SK-N-SH treated with all-trans-retinoic acid at 6 μM for 48 hours (cell line): ENCODE measurements at regions not wholly inside any gene's neighbourhood (a gene's known extent, or its start where the extent isn't known, plus 50 kb on each side); places are given as distances from the start of the nearest gene placed in this dataset.
"Not testable (repeated sequence)": the region's sequence is repeated elsewhere in the genome, so short reads cannot be mapped to it uniquely, and the experiment has no call there.

Experiments used
- ATAC-seq: fragments of 200-7000 bp; cut with Tn5 transposase; 3 replicates; pipeline ENCODE4 v1.9.1; 2020; ENCODE audit warnings: mild to moderate bottlenecking, moderate library complexity
- BACH2 ChIP-seq: fragments of 250-450 bp; sonication (Bioruptor Pico); IDR thresholded peaks from 2 replicates; pipeline ENCODE4 v1.9.0; 2021; ENCODE audit warnings: mild to moderate bottlenecking, borderline replicate concordance
- CREB5 ChIP-seq: fragments of 250-450 bp; sonication (Bioruptor Pico); IDR thresholded peaks from 2 replicates; pipeline ENCODE4 v1.5.1; 2020; ENCODE audit warnings: low read depth, mild to moderate bottlenecking, moderate library complexity
- CSDC2 ChIP-seq: fragments of 250-450 bp; sonication (Bioruptor Pico); IDR thresholded peaks from 2 replicates; pipeline ENCODE4 v1.5.0; 2020; ENCODE audit warnings: mild to moderate bottlenecking, moderate library complexity
- ESRRG ChIP-seq: fragments of 250-450 bp; sonication (Bioruptor Pico); IDR thresholded peaks from 2 replicates; pipeline ENCODE4 v1.6.1; 2021; ENCODE audit warnings: mild to moderate bottlenecking
- GLIS3 ChIP-seq: fragments of 250-450 bp; sonication (Bioruptor Pico); IDR thresholded peaks from 2 replicates; pipeline ENCODE4 v1.5.0; 2020; ENCODE audit warnings: mild to moderate bottlenecking, moderate library complexity
- ISL1 ChIP-seq: fragments of 250-450 bp; sonication (Bioruptor Pico); IDR thresholded peaks from 2 replicates; pipeline ENCODE4 v2.1.2; 2022; ENCODE audit warnings: mild to moderate bottlenecking, moderate library complexity
- OSR1 ChIP-seq: fragments of 250-450 bp; sonication (Bioruptor Pico); IDR thresholded peaks from 2 replicates; pipeline ENCODE4 v1.8.0; 2022; ENCODE audit warnings: moderate library complexity, mild to moderate bottlenecking, inconsistent platforms
- PATZ1 ChIP-seq: fragments of 250-450 bp; sonication (Bioruptor Pico); IDR thresholded peaks from 2 replicates; pipeline ENCODE4 v1.8.0; 2020; ENCODE audit warnings: mild to moderate bottlenecking, moderate library complexity, borderline replicate concordance
- POU6F1 ChIP-seq: fragments of 250-450 bp; sonication (Bioruptor Pico); IDR thresholded peaks from 2 replicates; pipeline ENCODE4 v1.8.0; 2021; ENCODE audit warnings: low read depth, mild to moderate bottlenecking, moderate library complexity, borderline replicate concordance
- PPARA ChIP-seq: fragments of 250-450 bp; sonication (Bioruptor Pico); IDR thresholded peaks from 2 replicates; pipeline ENCODE4 v1.5.0; 2020; ENCODE audit warnings: mild to moderate bottlenecking, borderline replicate concordance
- RARB ChIP-seq: fragments of 250-450 bp; sonication (Bioruptor Pico); IDR thresholded peaks from 2 replicates; pipeline ENCODE4 v1.8.0; 2021; ENCODE audit warnings: mild to moderate bottlenecking, moderate library complexity
- SNAI2 ChIP-seq: fragments of 250-450 bp; sonication (Bioruptor Pico); IDR thresholded peaks from 2 replicates; pipeline ENCODE4 v1.5.0; 2020; ENCODE audit warnings: mild to moderate bottlenecking, moderate library complexity
- TCF4 ChIP-seq: fragments of 250-450 bp; sonication (Bioruptor Pico); IDR thresholded peaks from 2 replicates; pipeline ENCODE4 v1.8.0; 2021; ENCODE audit warnings: mild to moderate bottlenecking, moderate library complexity, borderline replicate concordance
- TOX ChIP-seq: fragments of 250-450 bp; sonication (Bioruptor Pico); IDR thresholded peaks from 2 replicates; pipeline ENCODE4 v1.8.0; 2021; ENCODE audit warnings: mild to moderate bottlenecking, moderate library complexity, borderline replicate concordance
- TSHZ2 ChIP-seq: fragments of 250-450 bp; sonication (Bioruptor Pico); IDR thresholded peaks from 2 replicates; pipeline ENCODE4 v1.5.0; 2020; ENCODE audit warnings: mild to moderate bottlenecking, moderate library complexity
- ZC3H10 ChIP-seq: fragments of 250-450 bp; sonication (Bioruptor Pico); IDR thresholded peaks from 2 replicates; pipeline ENCODE4 v1.5.1; 2021; ENCODE audit warnings: mild to moderate bottlenecking, moderate library complexity
- ZFP3 ChIP-seq: fragments of 250-450 bp; sonication (Bioruptor Pico); IDR thresholded peaks from 2 replicates; pipeline ENCODE4 v1.5.0; 2020; ENCODE audit warnings: mild to moderate bottlenecking, moderate library complexity
- ZFP30 ChIP-seq: fragments of 450-650 bp; formaldehyde crosslinking; IDR thresholded peaks from 2 replicates; pipeline ENCODE4 v1.5.0; 2022; ENCODE audit warnings: mild to moderate bottlenecking, moderate library complexity
- ZNF565 ChIP-seq: fragments of 450-650 bp; formaldehyde crosslinking; conservative IDR thresholded peaks from 2 replicates; pipeline ENCODE4 v1.5.0; 2020; ENCODE audit warnings: low read depth, mild to moderate bottlenecking, moderate library complexity
- ZNF70 ChIP-seq: fragments of 450-650 bp; formaldehyde crosslinking; IDR thresholded peaks from 2 replicates; pipeline ENCODE4 v1.5.0; 2020; ENCODE audit warnings: mild to moderate bottlenecking, moderate library complexity
- ZNF8 ChIP-seq: fragments of 450-650 bp; formaldehyde crosslinking; IDR thresholded peaks from 2 replicates; pipeline ENCODE4 v1.5.0; 2020; ENCODE audit warnings: mild to moderate bottlenecking, moderate library complexity

GRCh38 chr6:91895599-91896285, 1308.9 kb upstream of the MAP3K7 start:
- no peak for TF ChIP-seq ZNF8 (CRISPR knock-in tag)
- ATAC-seq, result no peak

- no peak for ATAC-seq
- no peak for TF ChIP-seq TOX
- TF ChIP-seq GLIS3 (CRISPR knock-in tag), result no peak
- no peak for TF ChIP-seq RARB (CRISPR knock-in tag)
- no peak for TF ChIP-seq OSR1 (CRISPR knock-in tag)
- no peak for TF ChIP-seq ISL1
- no peak for TF ChIP-seq CREB5 (CRISPR knock-in tag)
- TF ChIP-seq BACH2 (CRISPR knock-in tag), result no peak
- TF ChIP-seq TSHZ2, result no peak
- no peak for TF ChIP-seq ZNF70 (CRISPR knock-in tag)
- no peak for TF ChIP-seq PPARA (CRISPR knock-in tag)
- no peak for TF ChIP-seq ZNF565 (CRISPR knock-in tag)
- no peak for TF ChIP-seq ZFP30
- no peak for TF ChIP-seq ZNF8 (CRISPR knock-in tag)
- TF ChIP-seq TCF4, result no peak
- no peak for TF ChIP-seq ZFP3 (CRISPR knock-in tag)
- TF ChIP-seq PATZ1, result no peak
Measured at GRCh38 chr6:91886183-91886795, 1299.4 kb upstream of the MAP3K7 start.

- not testable (repeated sequence) for ATAC-seq
Measured at GRCh38 chr6:91881791-91882190, 1294.9 kb upstream of the MAP3K7 start.

- no peak for ATAC-seq
Measured at GRCh38 chr6:91879386-91879995, 1292.6 kb upstream of the MAP3K7 start.

More at GRCh38 chr6:91879386-91879995, 1292.6 kb upstream of the MAP3K7 start:
- TF ChIP-seq SNAI2 (no peak), CREB5 (CRISPR knock-in tag) (no peak), ZC3H10 (CRISPR knock-in tag) (no peak), OSR1 (CRISPR knock-in tag) (no peak), TSHZ2 (no peak), PPARA (CRISPR knock-in tag) (no peak), BACH2 (CRISPR knock-in tag) (no peak), PATZ1 (no peak), CSDC2 (CRISPR knock-in tag) (no peak), RARB (CRISPR knock-in tag) (no peak), TCF4 (no peak), ESRRG (CRISPR knock-in tag) (no peak), POU6F1 (CRISPR knock-in tag) (no peak), ZNF565 (CRISPR knock-in tag) (no peak), TOX (no peak)
